H9 (cell line): ENCODE measurements at regions not wholly inside any gene's neighbourhood (a gene's known extent, or its start where the extent isn't known, plus 50 kb on each side); places are given as distances from the start of the nearest gene placed in this dataset.

ENCODE experiments used
- DNase-seq: peaks from one replicate; pipeline ENCODE4 v3.0.0-alpha.2; 2017
- H2AFZ ChIP-seq: one replicate; pipeline ENCODE4 v1.6.1; 2013; ENCODE audit warnings: mild to moderate bottlenecking, low read length, control low read depth, moderate library complexity
- H2AK5ac ChIP-seq: 2 replicates; pipeline ENCODE4 v1.6.1; 2013; ENCODE audit warnings: low read length, control low read depth, mixed read lengths; ENCODE audit not compliant: insufficient read length
- H2BK120ac ChIP-seq: one replicate; pipeline ENCODE4 v1.6.1; 2013; ENCODE audit warnings: low read depth, mild to moderate bottlenecking, low read length, control low read depth, inconsistent platforms; ENCODE audit not compliant: poor library complexity, severe bottlenecking
- H2BK12ac ChIP-seq: 2 replicates; pipeline ENCODE4 v1.6.1; 2013; ENCODE audit warnings: low read length, control low read depth, mixed read lengths, low read depth; ENCODE audit not compliant: insufficient read length
- H2BK15ac ChIP-seq: 2 replicates; pipeline ENCODE4 v1.6.1; 2013; ENCODE audit warnings: low read depth, low read length, control low read depth
- H2BK20ac ChIP-seq: one replicate; pipeline ENCODE4 v1.6.1; 2013; ENCODE audit warnings: low read depth, mild to moderate bottlenecking, low read length, control low read depth, inconsistent platforms; ENCODE audit not compliant: poor library complexity, severe bottlenecking
- H2BK5ac ChIP-seq: 2 replicates; pipeline ENCODE4 v1.6.1; 2013; ENCODE audit warnings: low read length, control low read depth, mixed read lengths; ENCODE audit not compliant: insufficient read length
- H3K14ac ChIP-seq: 2 replicates; pipeline ENCODE4 v1.6.1; 2013; ENCODE audit warnings: low read length, control low read depth; ENCODE audit not compliant: insufficient read depth
- H3K18ac ChIP-seq: 2 replicates; pipeline ENCODE4 v1.6.1; 2013; ENCODE audit warnings: low read depth, mild to moderate bottlenecking, mixed read lengths, low read length, control low read depth; ENCODE audit not compliant: insufficient read length
- H3K23ac ChIP-seq: 2 replicates; pipeline ENCODE4 v1.6.1; 2013; ENCODE audit warnings: low read length, control low read depth, mixed read lengths, low read depth; ENCODE audit not compliant: insufficient read length
- H3K23me2 ChIP-seq: 2 replicates; pipeline ENCODE4 v1.6.1; 2013; ENCODE audit warnings: low read depth, mild to moderate bottlenecking, mixed read lengths, low read length, control low read depth; ENCODE audit not compliant: insufficient read length, poor library complexity, severe bottlenecking
- H3K27ac ChIP-seq: 2 replicates; pipeline ENCODE4 v1.5.1; 2013; ENCODE audit warnings: low read length, control low read depth, mixed read lengths, low read depth; ENCODE audit not compliant: insufficient read length
- H3K27me3 ChIP-seq: 2 replicates; pipeline ENCODE4 v1.6.1; 2013; ENCODE audit warnings: low read length, control low read depth, inconsistent platforms; ENCODE audit not compliant: insufficient read depth
- H3K4ac ChIP-seq: 2 replicates; pipeline ENCODE4 v1.6.1; 2013; ENCODE audit warnings: low read depth, mild to moderate bottlenecking, control low read depth, inconsistent platforms, low read length, moderate library complexity
- H3K4me1 ChIP-seq: 2 replicates; pipeline ENCODE4 v1.6.1; 2013; ENCODE audit warnings: low read length, control low read depth, inconsistent platforms; ENCODE audit not compliant: insufficient read depth
- H3K4me2 ChIP-seq: 2 replicates; pipeline ENCODE4 v1.6.1; 2013; ENCODE audit warnings: low read length, control low read depth, mixed read lengths; ENCODE audit not compliant: insufficient read length, insufficient read depth
- H3K56ac ChIP-seq: 2 replicates; pipeline ENCODE4 v1.6.1; 2013; ENCODE audit warnings: low read depth, mild to moderate bottlenecking, mixed read lengths, low read length, control low read depth; ENCODE audit not compliant: insufficient read length
- H3K79me1 ChIP-seq: 2 replicates; pipeline ENCODE4 v1.6.1; 2013; ENCODE audit warnings: low read depth, mild to moderate bottlenecking, moderate library complexity, low read length, control low read depth, inconsistent platforms; ENCODE audit not compliant: insufficient read depth, poor library complexity, severe bottlenecking
- H3K79me2 ChIP-seq: 2 replicates; pipeline ENCODE4 v1.6.1; 2013; ENCODE audit warnings: low read length, control low read depth, inconsistent platforms; ENCODE audit not compliant: insufficient read depth
- H3K9ac ChIP-seq: 2 replicates; pipeline ENCODE4 v1.6.1; 2013; ENCODE audit warnings: low read length, control low read depth, mixed read lengths; ENCODE audit not compliant: insufficient read length; ENCODE audit errors: extremely low read depth
- H3K9me3 ChIP-seq: one replicate; pipeline ENCODE4 v1.6.1; 2013; ENCODE audit warnings: low read depth, low read length, inconsistent platforms; ENCODE audit not compliant: control insufficient read depth
- H3T11ph ChIP-seq: one replicate; pipeline ENCODE4 v1.6.1; 2013; ENCODE audit warnings: mild to moderate bottlenecking, low read length, control low read depth, inconsistent platforms
- H4K20me1 ChIP-seq: one replicate; pipeline ENCODE4 v1.6.1; 2013; ENCODE audit not compliant: control insufficient read depth, insufficient read length, insufficient read depth
- H4K5ac ChIP-seq: 2 replicates; pipeline ENCODE4 v1.6.1; 2013; ENCODE audit warnings: low read depth, mild to moderate bottlenecking, mixed read lengths, low read length, control low read depth; ENCODE audit not compliant: insufficient read length
- H4K8ac ChIP-seq: replicated peaks from 2 replicates; pipeline ENCODE4 v1.6.1; 2013; ENCODE audit warnings: low read length, control low read depth, mixed read lengths, low read depth; ENCODE audit not compliant: insufficient read length
- H4K91ac ChIP-seq: 2 replicates; pipeline ENCODE4 v1.6.1; 2013; ENCODE audit warnings: low read depth, mild to moderate bottlenecking, moderate library complexity, mixed read lengths, low read length, control low read depth; ENCODE audit not compliant: insufficient read length
- H3K27ac Mint-ChIP-seq, 3 experiments: 2 replicates in 2 of 3; 3 replicates in 1 of 3; pipeline ENCODE4 v1.8.0; 2020 to 2021; ENCODE audit warnings: mixed read lengths in 3 of 3, mild to moderate bottlenecking in 1 of 3, moderate library complexity in 1 of 3
- H3K27me3 Mint-ChIP-seq: 2 replicates; pipeline ENCODE4 v1.8.0; 2021; ENCODE audit warnings: low read depth, mild to moderate bottlenecking, moderate library complexity, mixed read lengths
- H3K36me3 Mint-ChIP-seq, 3 experiments: 2 replicates in 2 of 3; 3 replicates in 1 of 3; pipeline ENCODE4 v1.8.0; 2020 to 2021; ENCODE audit warnings: low read depth in 3 of 3, mixed read lengths in 3 of 3; ENCODE audit not compliant: insufficient read depth in 1 of 3
- H3K4me1 Mint-ChIP-seq, 2 experiments: 2 replicates each; pipeline ENCODE4 v1.8.0; 2020; ENCODE audit warnings: mixed read lengths in 2 of 2
- H3K4me3 Mint-ChIP-seq, 2 experiments: 2 replicates in 1 of 2; 3 replicates in 1 of 2; pipeline ENCODE4 v1.8.0; 2020 to 2021; ENCODE audit warnings: mild to moderate bottlenecking in 2 of 2, mixed read lengths in 2 of 2, moderate library complexity in 1 of 2
- H3K9me3 Mint-ChIP-seq, 2 experiments: 2 replicates in 1 of 2; 3 replicates in 1 of 2; pipeline ENCODE4 v1.8.0; 2020; ENCODE audit warnings: mild to moderate bottlenecking in 2 of 2, mixed read lengths in 2 of 2, moderate library complexity in 1 of 2
- CTCF ChIP-seq: fragments of 200-600 bp; sonication (generic); conservative IDR thresholded peaks from 3 replicates; pipeline ENCODE4 v1.8.0; 2021; ENCODE audit warnings: antibody characterized with exemption, mild to moderate bottlenecking
- WGBS: extraction: QIAGEN DNeasy Blood & Tissue Kit; methylation state at CpG from one replicate; pipeline ENCODE4 v1.1.7; 2013; ENCODE audit warnings: missing lambda C conversion rate, low lambda C conversion rate, mixed read lengths; ENCODE audit not compliant: insufficient read length; ENCODE audit errors: extremely low coverage; 5-methylcytosine and 5-hydroxymethylcytosine counted together

DNA sequence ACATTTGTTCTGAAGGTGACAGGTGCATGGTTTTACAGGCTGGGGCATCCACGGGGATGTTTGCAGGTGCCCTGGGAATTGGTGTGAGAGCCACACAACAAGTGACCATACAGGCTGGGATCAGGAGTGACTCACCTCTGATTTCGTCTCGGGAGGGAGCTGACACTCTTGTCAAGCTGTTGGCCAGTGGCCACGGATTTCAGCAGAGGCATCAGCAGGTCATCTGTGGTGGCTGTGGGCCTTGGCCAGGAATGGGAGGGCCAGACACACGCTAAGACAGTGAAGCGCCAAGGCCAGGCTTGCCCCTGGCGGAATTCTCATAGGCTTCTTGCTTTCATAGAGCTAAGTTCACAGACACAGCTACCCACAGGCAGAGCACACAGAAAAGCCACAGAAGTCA lies 108.6 kb downstream of the HSPH1 start:
- no peak overlapping the region for H2BK15ac ChIP-seq
- H4K5ac ChIP-seq, result no peak overlapping the region
- H2BK5ac ChIP-seq, result no peak overlapping the region
- H3K9me3 Mint-ChIP-seq, result no peaks in the 10 kb centered on the region
- no peak for DNase-seq
- no peak overlapping the region for H4K8ac ChIP-seq
- H2AK5ac ChIP-seq, result no peak overlapping the region
- no peak overlapping the region for H3K56ac ChIP-seq
- no peak overlapping the region for H4K91ac ChIP-seq
- H3K4me1 ChIP-seq, result no peaks in the 10 kb centered on the region
- peaks cover 1% of the 10 kb centered on the region; the same call in 1 of the 2 replicates for H3K27me3 Mint-ChIP-seq
- no peaks in the 10 kb centered on the region for H3K79me2 ChIP-seq
- H3K9me3 ChIP-seq, result no peaks in the 10 kb centered on the region
- H2BK12ac ChIP-seq, result no peak overlapping the region
- no peaks in the 10 kb centered on the region for H3K79me1 ChIP-seq
- H3K27me3 ChIP-seq, result no peaks in the 10 kb centered on the region
- H3T11ph ChIP-seq, result no peak overlapping the region
- TF ChIP-seq CTCF, result no peak
- H3K9ac ChIP-seq, result no peak overlapping the region
- H3K4me2 ChIP-seq, result no peak overlapping the region
- no peak overlapping the region for H2AFZ ChIP-seq
- H3K4ac ChIP-seq, result no peak overlapping the region
- H3K18ac ChIP-seq, result no peak overlapping the region
- H3K36me3 Mint-ChIP-seq, result no peaks in the 10 kb centered on the region
- H3K4me1 Mint-ChIP-seq, result peaks cover 9 to 10% of the 10 kb centered on the region in 2 experiments
- no peak overlapping the region for H3K27ac ChIP-seq
- no peak overlapping the region for H3K14ac ChIP-seq
- no peaks in the 10 kb centered on the region for H3K23me2 ChIP-seq
- no peak overlapping the region for H2BK120ac ChIP-seq
- no peak overlapping the region for H3K4me3 Mint-ChIP-seq
- H2BK20ac ChIP-seq, result no peak overlapping the region
- H3K23ac ChIP-seq, result no peak overlapping the region
- no peak overlapping the region for H3K27ac Mint-ChIP-seq
- H4K20me1 ChIP-seq, result no peaks in the 10 kb centered on the region
- no CpG with 5 or more reads among the region's 7 CpGs for WGBS
